SIG-M5 treated with dmso at 0.1 percent for 504 hours (cell line): ENCODE measurements at regions not wholly inside any gene's neighbourhood (a gene's known extent, or its start where the extent isn't known, plus 50 kb on each side); places are given as distances from the start of the nearest gene placed in this dataset.
A peak's percentile ranks its signal among the peaks of the same experiment; 100 is the strongest.

Experiments
- DNase-seq: peaks from one replicate; lab custom pipeline; 2025; ENCODE audit not compliant: unreplicated experiment; lab: John Stamatoyannopoulos, UW

GRCh38 chr10:4663162-4663992 is 162.6 kb upstream of the AKR1E2 start:
- peak; percentile 81 for DNase-seq

DNA sequence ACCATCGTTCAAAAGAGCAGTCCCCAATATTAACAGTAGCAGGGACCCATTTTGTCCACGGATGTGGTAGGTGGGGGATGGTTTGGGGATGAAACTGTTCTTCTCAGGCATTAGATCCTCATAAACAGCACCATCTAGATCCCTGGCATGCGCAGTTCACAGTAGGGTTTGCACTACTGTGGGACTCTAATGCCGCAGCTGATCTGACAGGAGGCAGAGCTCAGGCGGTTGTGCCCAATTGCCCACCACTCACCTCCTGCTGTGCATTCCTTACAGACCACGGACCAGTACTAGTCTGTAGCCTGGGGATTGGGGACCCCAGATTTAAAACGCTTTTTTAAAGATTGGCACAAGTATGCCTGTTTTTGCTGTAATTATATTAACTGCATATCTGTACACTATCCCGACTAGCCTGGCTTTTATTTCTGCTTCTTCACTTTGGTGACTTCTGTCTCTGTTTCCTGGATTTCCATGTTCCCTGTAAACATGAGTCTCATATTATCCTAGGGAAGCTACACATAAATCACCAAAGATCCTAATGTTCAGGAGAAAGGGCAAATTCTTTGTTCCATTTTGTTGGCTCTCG is 163.3 kb upstream of the AKR1E2 start:
- no peak for DNase-seq

GRCh38 chr10:4661511-4662255 is 164.3 kb upstream of the AKR1E2 start:
- DNase-seq, result no peak

DNA sequence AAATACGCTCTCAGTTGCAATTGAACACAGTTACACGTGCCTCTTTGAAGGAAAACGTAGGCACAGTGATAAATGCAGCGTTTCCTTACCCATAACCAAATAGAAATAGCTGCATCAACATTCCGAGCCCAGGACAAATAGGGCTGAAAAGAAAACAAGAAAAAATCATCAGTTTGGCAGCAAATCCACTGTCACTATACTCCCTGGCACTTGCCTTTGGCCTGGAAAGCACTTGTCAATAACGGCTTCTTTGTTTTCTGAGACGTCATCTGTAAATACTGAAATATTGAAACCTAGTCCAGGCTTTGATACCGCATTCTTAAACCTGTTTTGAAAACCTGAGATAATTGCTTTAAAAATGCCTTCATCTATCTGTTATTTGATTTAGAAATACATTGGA is 167.2 kb upstream of the AKR1E2 start:
- no peak for DNase-seq

- peak; percentile 14 for DNase-seq
Observed at GRCh38 chr10:4656576-4657194, 169.3 kb upstream of the AKR1E2 start.

DNA sequence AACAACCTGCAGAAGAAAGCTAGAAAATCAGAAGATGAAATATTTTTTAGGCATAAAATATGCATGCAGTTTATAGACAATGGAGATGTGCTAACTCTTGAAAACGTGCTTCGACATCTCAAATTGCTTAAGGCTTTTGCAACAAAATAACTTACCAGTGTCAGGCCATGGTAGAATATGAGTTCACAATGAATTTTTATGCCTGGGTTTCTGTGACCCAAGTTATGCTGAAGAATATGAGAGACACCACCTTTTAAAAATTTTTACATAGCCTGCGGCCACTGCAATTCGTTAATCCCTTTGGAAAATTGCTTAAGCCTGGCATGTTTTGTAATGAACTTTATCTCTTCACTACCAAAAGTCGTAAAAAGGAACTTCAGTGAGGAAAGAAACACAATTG is 170.1 kb upstream of the AKR1E2 start:
- DNase-seq, result no peak

GRCh38 chr10:4655406-4655805 is 170.6 kb upstream of the AKR1E2 start:
- no peak for DNase-seq

- no peak for DNase-seq
Observed at GRCh38 chr10:4654496-4654895, 171.5 kb upstream of the AKR1E2 start.

DNA sequence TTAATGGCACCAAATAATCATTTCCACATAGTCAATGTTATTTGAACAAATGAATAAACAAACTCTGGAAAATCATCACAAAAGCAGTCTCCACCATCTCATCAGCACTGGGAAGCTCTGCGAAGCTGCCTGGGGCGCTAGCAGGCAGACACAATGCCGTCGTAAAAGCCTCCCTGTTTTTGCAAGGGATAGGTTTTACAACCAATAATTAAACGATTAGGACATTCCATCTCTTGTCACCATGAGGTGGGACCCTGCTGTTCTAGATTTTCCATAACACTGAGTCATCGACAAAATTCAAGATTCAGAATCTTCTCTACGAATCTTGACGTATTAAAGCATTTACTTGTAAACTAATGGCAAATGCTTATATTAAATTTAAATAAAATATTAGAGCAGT is 172.8 kb upstream of the AKR1E2 start:
- no peak for DNase-seq

- DNase-seq, result no peak
Observed at GRCh38 chr10:4652111-4653010, 173.6 kb upstream of the AKR1E2 start.

DNA sequence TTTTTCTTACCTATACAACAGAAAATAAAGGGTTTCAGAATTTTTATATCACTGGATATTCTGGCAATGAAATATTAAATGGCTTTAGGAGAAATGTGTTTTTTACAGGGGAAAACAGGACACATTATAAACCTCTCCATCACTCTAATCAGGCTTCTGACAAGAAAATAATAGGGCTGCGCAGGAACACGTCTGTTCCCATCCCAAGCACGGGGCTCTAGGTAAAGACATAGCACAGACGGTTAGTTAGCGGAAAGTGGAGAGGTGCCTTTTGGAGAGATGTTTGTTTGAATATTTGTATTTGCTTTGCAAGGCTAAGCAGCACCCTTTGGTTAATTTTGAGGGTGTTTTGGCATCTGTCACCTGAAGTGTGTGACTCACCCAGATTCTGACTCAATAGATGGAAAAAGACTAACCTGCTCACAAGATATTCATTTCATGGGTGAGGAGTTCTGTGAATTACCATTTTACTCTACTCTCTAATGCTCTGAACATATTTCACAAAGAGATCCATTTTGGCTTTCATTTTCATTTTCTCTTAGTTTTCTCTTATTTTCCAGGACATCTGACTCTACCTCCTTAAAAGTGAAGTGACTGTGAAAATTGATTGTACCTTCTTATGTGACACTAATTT is 174.5 kb upstream of the AKR1E2 start:
- no peak for DNase-seq

DNA sequence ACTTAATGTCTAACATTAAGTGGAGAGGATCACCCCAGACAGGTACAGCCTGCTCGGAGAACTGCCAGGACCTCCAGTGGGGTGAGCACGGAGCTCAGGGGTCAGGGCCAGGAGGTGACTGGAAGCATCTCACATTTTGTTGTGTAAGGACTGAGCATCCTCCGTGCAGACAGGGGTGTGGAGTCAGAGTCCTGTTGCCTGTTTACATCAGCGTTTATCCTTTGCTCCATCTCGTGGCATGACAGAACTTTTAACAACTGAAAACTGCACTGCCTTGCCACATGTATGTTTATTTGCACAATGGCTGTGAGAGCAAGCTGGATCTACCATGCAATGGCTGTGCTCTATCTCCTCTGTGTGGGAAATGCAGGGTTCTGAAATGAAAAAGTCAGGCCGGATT is 175.4 kb upstream of the AKR1E2 start:
- DNase-seq, result peak; percentile 8

GRCh38 chr10:4649886-4650508 is 176.0 kb upstream of the AKR1E2 start:
- no peak for DNase-seq

DNA sequence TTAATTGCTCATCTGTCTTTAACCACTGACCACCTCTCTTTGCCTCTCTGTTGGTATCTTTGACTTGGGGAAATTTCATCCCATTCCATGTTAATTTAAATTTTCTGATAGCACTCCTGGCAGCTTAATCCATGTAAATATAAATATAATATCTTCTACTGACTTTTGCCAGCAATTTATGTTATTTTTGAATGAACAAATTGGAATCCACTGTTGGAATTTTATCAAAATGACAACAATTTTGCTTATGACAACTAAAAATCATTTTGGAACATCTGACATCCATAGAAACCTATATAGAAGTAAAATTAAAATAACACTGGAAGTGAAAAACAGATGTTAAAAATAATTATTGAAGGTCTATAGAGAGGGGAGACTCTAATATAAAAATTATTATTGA is 176.5 kb upstream of the AKR1E2 start:
- no peak for DNase-seq

- DNase-seq, result no peak
Observed at GRCh38 chr10:4648999-4649398, 177.0 kb upstream of the AKR1E2 start.

GRCh38 chr10:4647109-4647785 is 178.8 kb upstream of the AKR1E2 start:
- no peak for DNase-seq

DNA sequence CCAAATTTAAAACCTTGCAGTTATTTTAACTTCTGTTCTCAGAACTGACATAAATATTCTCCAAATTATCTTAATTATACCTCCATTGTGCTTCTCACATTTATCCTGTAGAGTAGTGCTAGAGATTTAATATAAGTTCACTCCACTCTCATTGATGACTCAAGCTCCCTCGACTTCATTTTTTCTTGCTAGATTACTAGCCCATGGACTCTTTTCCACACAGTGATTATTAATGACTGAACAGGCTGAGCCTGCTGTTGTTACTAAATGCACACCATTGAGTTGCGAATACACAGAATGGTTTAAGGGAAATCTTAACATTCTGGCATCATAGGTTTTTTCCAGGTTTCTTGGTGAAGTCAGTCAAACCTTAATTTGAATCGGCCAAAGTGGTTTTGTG is 179.5 kb upstream of the AKR1E2 start:
- DNase-seq, result no peak

- DNase-seq, result no peak
Observed at GRCh38 chr10:4645836-4646235, 180.2 kb upstream of the AKR1E2 start.

- peak; percentile 1 for DNase-seq
Observed at GRCh38 chr10:4643471-4643870, 182.5 kb upstream of the AKR1E2 start.
